Activated CD4-positive, alpha-beta T cell treated with anti-CD3 and anti-CD28 coated beads for 4 hours (primary cell): ENCODE measurements at regions not wholly inside any gene's neighbourhood (a gene's known extent, or its start where the extent isn't known, plus 50 kb on each side); places are given as distances from the start of the nearest gene placed in this dataset.

ENCODE experiments used
- DNase-seq, 2 donors: peaks; one replicate each; pipeline ENCODE4 v3.0.0-alpha.2; 2020

GRCh38 chr2:8159211-8159965 is 522.5 kb upstream of the ID2 start:
- no peak for DNase-seq

GRCh38 chr2:8159966-8160603 is 521.8 kb upstream of the ID2 start:
- DNase-seq = no peak

- no peak for DNase-seq
Observed at GRCh38 chr2:8160959-8161358, 520.9 kb upstream of the ID2 start.

GRCh38 chr2:8162552-8162951 is 519.3 kb upstream of the ID2 start:
- no peak for DNase-seq

GRCh38 chr2:8165550-8165949 is 516.3 kb upstream of the ID2 start:
- DNase-seq = no peak

GRCh38 chr2:8168022-8168717 is 513.7 kb upstream of the ID2 start:
- DNase-seq = no peak

GRCh38 chr2:8168876-8169424 is 512.9 kb upstream of the ID2 start:
- no peak for DNase-seq

GRCh38 chr2:8169443-8169842 is 512.4 kb upstream of the ID2 start:
- DNase-seq = no peak

GRCh38 chr2:8170552-8171327 is 511.1 kb upstream of the ID2 start:
- no peak for DNase-seq

GRCh38 chr2:8171608-8172007 is 510.2 kb upstream of the ID2 start:
- DNase-seq = no peak

- DNase-seq = no peak
Observed at GRCh38 chr2:8172661-8173060, 509.2 kb upstream of the ID2 start.

- no peak for DNase-seq
Observed at GRCh38 chr2:8174641-8175257, 507.1 kb upstream of the ID2 start.

- DNase-seq = no peak
Observed at GRCh38 chr2:8176887-8177286, 505.0 kb upstream of the ID2 start.

GRCh38 chr2:8177566-8177965 is 504.3 kb upstream of the ID2 start:
- DNase-seq = no peak

- no peak for DNase-seq
Observed at GRCh38 chr2:8178911-8179310, 502.9 kb upstream of the ID2 start.

- no peak for DNase-seq
Observed at GRCh38 chr2:8189316-8189715, 492.5 kb upstream of the ID2 start.

- no peak for DNase-seq
Observed at GRCh38 chr2:8190279-8190678, 491.6 kb upstream of the ID2 start.

- no peak for DNase-seq
Observed at GRCh38 chr2:8191427-8191826, 490.4 kb upstream of the ID2 start.

- no peak for DNase-seq
Observed at GRCh38 chr2:8193146-8193545, 488.7 kb upstream of the ID2 start.

GRCh38 chr2:8193686-8194615 is 487.9 kb upstream of the ID2 start:
- DNase-seq = no peak

GRCh38 chr2:8195784-8196183 is 486.1 kb upstream of the ID2 start:
- DNase-seq = no peak
